SK-N-MC (cell line): ENCODE measurements at regions not wholly inside any gene's neighbourhood (a gene's known extent, or its start where the extent isn't known, plus 50 kb on each side); places are given as distances from the start of the nearest gene placed in this dataset.

Experiments used
- EZH2 ChIP-seq: fragments of 200-600 bp; sonication (generic); IDR thresholded peaks from one replicate; pipeline ENCODE4 v1.6.1; 2017; ENCODE audit warnings: antibody characterized with exemption
- FOXP2 ChIP-seq: optimal IDR thresholded peaks from 2 replicates; pipeline ENCODE3; 2011; ENCODE audit warnings: mild to moderate bottlenecking, moderate library complexity; ENCODE audit not compliant: insufficient read depth; ENCODE audit errors: extremely low read length, control extremely low read depth
- POLR2AphosphoS5 ChIP-seq: IDR thresholded peaks from 2 replicates; pipeline ENCODE4 v1.6.1; 2012; ENCODE audit warnings: mild to moderate bottlenecking, low read depth, low read length, borderline replicate concordance

DNA sequence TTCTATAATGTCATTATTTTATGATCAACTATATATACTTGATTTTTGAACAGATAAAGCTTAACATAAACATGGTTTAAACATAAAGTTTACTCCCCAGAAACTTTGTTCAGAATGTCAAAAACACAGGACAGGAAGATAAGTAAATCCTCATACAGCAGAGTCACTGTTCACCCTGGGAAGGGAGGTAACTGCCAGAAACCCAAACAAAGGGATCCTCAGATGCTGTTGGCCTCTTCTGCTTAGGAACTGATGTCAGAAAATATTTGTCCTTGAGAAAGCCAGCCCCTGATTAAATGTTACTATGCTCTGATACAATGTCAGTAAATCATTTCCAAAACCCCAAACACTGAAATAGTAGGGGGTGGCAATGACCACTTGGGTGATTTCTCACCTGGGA is 185.3 kb downstream of the TJP1 start:
- no peak for TF ChIP-seq EZH2
- TF ChIP-seq POLR2AphosphoS5: no peak
- TF ChIP-seq FOXP2: no peak
